ENCODE measurements at regions not wholly inside any gene's neighbourhood (a gene's known extent, or its start where the extent isn't known, plus 50 kb on each side); places are given as distances from the start of the nearest gene placed in this dataset.

GRCh38 chr17:79252886-79253285, 178.3 kb downstream of the ENGASE start:
- DNase-seq, result no peak
- CTCF ChIA-PET, result no interaction called here

DNA sequence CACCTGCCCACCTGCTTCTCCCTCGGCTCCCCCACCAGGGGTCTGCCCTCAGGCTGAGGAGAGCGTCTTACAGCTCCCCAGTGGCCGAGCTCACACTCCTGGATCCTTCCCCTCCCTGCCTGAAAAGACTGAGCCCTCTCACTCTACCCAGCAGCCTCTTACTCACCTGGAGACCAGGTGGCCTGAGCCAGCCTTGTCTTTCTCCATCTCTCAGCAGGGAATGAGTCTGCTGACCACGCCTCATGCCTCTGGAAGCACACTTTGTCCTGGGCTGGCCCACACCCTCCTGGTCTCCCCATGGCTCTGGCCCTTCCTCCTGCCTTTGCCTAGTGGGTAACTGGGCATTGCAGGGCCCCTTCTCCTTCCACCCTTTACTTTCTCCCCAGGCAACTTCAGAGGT, 177.2 kb downstream of the ENGASE start:
- DNase-seq (no peak), ATAC-seq (no peak)
- no peaks in the 10 kb centered on the region for H3K79me2 ChIP-seq (ENCODE audit: low read length)
- POLR2A ChIA-PET (ENCODE audit: unreplicated experiment), result no interaction called here
- H2AFZ ChIP-seq (ENCODE audit: low read length), result no peak overlapping the region
- H3K9me3 ChIP-seq (ENCODE audit: low read length), result no peaks in the 10 kb centered on the region
- no peaks in the 10 kb centered on the region for H3F3A ChIP-seq (ENCODE audit: low read length, unreplicated experiment)
- H3K9ac ChIP-seq (ENCODE audit: low read length), result no peak overlapping the region
- H3K27me3 ChIP-seq (ENCODE audit: low read length), result peaks cover 98% of the 10 kb centered on the region
- no TSS peak for BruUV-seq (replicated peaks)
- no peak for TF ChIP-seq EZH2 (IDR thresholded peaks at IDR 0.05; ENCODE audit: low read length, unreplicated experiment)
- no peak for TF ChIP-seq CTCF (conservative IDR thresholded peaks at IDR 0.05; ENCODE audit: low read depth, low read length)
- no peak for TF ChIP-seq EZH2phosphoT487 (IDR thresholded peaks at IDR 0.05; ENCODE audit: borderline replicate concordance, low read length)
- H3K4me3 ChIP-seq (ENCODE audit: low read length), result no peak overlapping the region
- H4K20me1 ChIP-seq (ENCODE audit: low read length), result no peaks in the 10 kb centered on the region
- intact Hi-C loops (cut with micrococcal nuclease), result no loop called here
- CTCF ChIA-PET, result no interaction called here
- no peak overlapping the region for H3K4me2 ChIP-seq (ENCODE audit: low read length)
- no peak overlapping the region for H3K27ac ChIP-seq (ENCODE audit: low read length)
- H3K4me1 ChIP-seq (ENCODE audit: insufficient read depth, low read length), result no peaks in the 10 kb centered on the region
- H3K9me2 ChIP-seq (replicated peaks; ENCODE audit: low read length), result no peaks in the 10 kb centered on the region
- H3K36me3 ChIP-seq (ENCODE audit: low read depth, low read length), result no peaks in the 10 kb centered on the region

More at GRCh38 chr17:79252886-79253285, 178.3 kb downstream of the ENGASE start:
- Histone ChIP-seq H4K20me1 (ENCODE audit: low read length) (no peaks in the 10 kb centered on the region), H3K4me1 (ENCODE audit: insufficient read depth, low read length) (no peaks in the 10 kb centered on the region), H2AFZ (ENCODE audit: low read length) (no peak overlapping the region), H3K27ac (ENCODE audit: low read length) (no peak overlapping the region), H3K9ac (ENCODE audit: low read length) (no peak overlapping the region), H3F3A (ENCODE audit: low read length, unreplicated experiment) (no peaks in the 10 kb centered on the region), H3K4me3 (ENCODE audit: low read length) (no peak overlapping the region), H3K79me2 (ENCODE audit: low read length) (no peaks in the 10 kb centered on the region), H3K9me2 (replicated peaks; ENCODE audit: low read length) (no peaks in the 10 kb centered on the region), H3K9me3 (ENCODE audit: low read length) (no peaks in the 10 kb centered on the region), H3K27me3 (ENCODE audit: low read length) (peaks cover 98% of the 10 kb centered on the region), H3K4me2 (ENCODE audit: low read length) (no peak overlapping the region), H3K36me3 (ENCODE audit: low read depth, low read length) (no peaks in the 10 kb centered on the region)
- intact Hi-C loops (cut with micrococcal nuclease), result no loop called here
- ATAC-seq, result no peak
- TF ChIP-seq EZH2phosphoT487 (IDR thresholded peaks at IDR 0.05; ENCODE audit: borderline replicate concordance, low read length) (no peak), EZH2 (IDR thresholded peaks at IDR 0.05; ENCODE audit: low read length, unreplicated experiment) (no peak), CTCF (conservative IDR thresholded peaks at IDR 0.05; ENCODE audit: low read depth, low read length) (no peak)
- no TSS peak for BruUV-seq (replicated peaks)
- POLR2A ChIA-PET (ENCODE audit: unreplicated experiment), result no interaction called here

GRCh38 chr17:79249929-79250521, 175.4 kb downstream of the ENGASE start:
- TF ChIP-seq CTCF (conservative IDR thresholded peaks at IDR 0.05; ENCODE audit: low read depth, low read length), result no peak
- no peak for TF ChIP-seq EZH2 (IDR thresholded peaks at IDR 0.05; ENCODE audit: low read length, unreplicated experiment)
- TF ChIP-seq EZH2phosphoT487 (IDR thresholded peaks at IDR 0.05; ENCODE audit: borderline replicate concordance, low read length), result no peak
- intact Hi-C loops (cut with micrococcal nuclease), result no loop called here
- peaks cover 98% of the 10 kb centered on the region for H3K27me3 ChIP-seq (ENCODE audit: low read length)

More at GRCh38 chr17:79249929-79250521, 175.4 kb downstream of the ENGASE start:
- H3K9ac ChIP-seq (ENCODE audit: low read length), result no peak overlapping the region
- no peaks in the 10 kb centered on the region for H3K9me2 ChIP-seq (replicated peaks; ENCODE audit: low read length)
- H3K9me3 ChIP-seq (ENCODE audit: low read length), result no peaks in the 10 kb centered on the region
- ATAC-seq (no peak), DNase-seq (no peak)
- H3K4me3 ChIP-seq (ENCODE audit: low read length), result no peak overlapping the region
- ChIA-PET POLR2A (ENCODE audit: unreplicated experiment) (no interaction called here), CTCF (no interaction called here)
- no peaks in the 10 kb centered on the region for H3F3A ChIP-seq (ENCODE audit: low read length, unreplicated experiment)
- no peak overlapping the region for H2AFZ ChIP-seq (ENCODE audit: low read length)
- no peaks in the 10 kb centered on the region for H3K36me3 ChIP-seq (ENCODE audit: low read depth, low read length)
- no peak overlapping the region for H3K4me2 ChIP-seq (ENCODE audit: low read length)
- no peak overlapping the region for H3K27ac ChIP-seq (ENCODE audit: low read length)
- H3K79me2 ChIP-seq (ENCODE audit: low read length), result no peaks in the 10 kb centered on the region
- no TSS peak for BruUV-seq (replicated peaks)
- H3K4me1 ChIP-seq (ENCODE audit: insufficient read depth, low read length), result no peaks in the 10 kb centered on the region
- H4K20me1 ChIP-seq (ENCODE audit: low read length), result no peaks in the 10 kb centered on the region
